GM12892 (cell line): ENCODE measurements at regions not wholly inside any gene's neighbourhood (a gene's known extent, or its start where the extent isn't known, plus 50 kb on each side); places are given as distances from the start of the nearest gene placed in this dataset.

ENCODE experiments used
- DNase-seq: peaks from one replicate; pipeline ENCODE4 v3.0.0; 2011; ENCODE audit not compliant: insufficient read length
- FAIRE-seq: peaks from 2 replicates; lab custom pipeline; 2011; peaks lifted over from hg19 to GRCh38; lab: Jason Lieb, UNC
- POLR2A ChIP-seq: IDR thresholded peaks from 2 replicates; pipeline ENCODE4 v1.6.1; 2011; ENCODE audit warnings: low read depth, low read length, control low read depth
- POLR2AphosphoS5 ChIP-seq: IDR thresholded peaks from 2 replicates; pipeline ENCODE4 v1.6.1; 2011; ENCODE audit warnings: low read depth, low read length, control low read depth
- TAF1 ChIP-seq: IDR thresholded peaks from 2 replicates; pipeline ENCODE4 v1.6.1; 2011; ENCODE audit warnings: low read depth, mild to moderate bottlenecking, control low read depth, low read length, borderline replicate concordance

- no peak for TF ChIP-seq POLR2AphosphoS5
Measured at GRCh38 chr5:120982351-120982750, 518.3 kb downstream of the PRR16 start.

GRCh38 chr5:120985526-120985925 is 521.4 kb downstream of the PRR16 start:
- FAIRE-seq, result no peak
- DNase-seq, result no peak
- TF ChIP-seq POLR2A (no peak), TAF1 (no peak), POLR2AphosphoS5 (no peak)

More at GRCh38 chr5:120982351-120982750, 518.3 kb downstream of the PRR16 start:
- no peak for FAIRE-seq
- no peak for DNase-seq

GRCh38 chr5:120988491-120988890 is 524.4 kb downstream of the PRR16 start:
- FAIRE-seq (no peak), DNase-seq (no peak)
- TF ChIP-seq TAF1 (no peak), POLR2A (no peak), POLR2AphosphoS5 (no peak)

- DNase-seq, result no peak
- no peak for FAIRE-seq
- TF ChIP-seq POLR2A (no peak), TAF1 (no peak), POLR2AphosphoS5 (no peak)
Measured at GRCh38 chr5:120988941-120989340, 524.8 kb downstream of the PRR16 start.

GRCh38 chr5:120991569-120991968 is 527.5 kb downstream of the PRR16 start:
- DNase-seq, result no peak
- no peak for FAIRE-seq
- TF ChIP-seq TAF1 (no peak), POLR2A (no peak), POLR2AphosphoS5 (no peak)

GRCh38 chr5:120994112-120994511 is 530.0 kb downstream of the PRR16 start:
- TF ChIP-seq POLR2A (no peak), POLR2AphosphoS5 (no peak), TAF1 (no peak)
- FAIRE-seq (no peak), DNase-seq (no peak)

- DNase-seq (no peak), FAIRE-seq (no peak)
- TF ChIP-seq POLR2AphosphoS5 (no peak), POLR2A (no peak), TAF1 (no peak)
Measured at GRCh38 chr5:120999550-120999949, 535.5 kb downstream of the PRR16 start.

GRCh38 chr5:121006217-121006616 is 542.1 kb downstream of the PRR16 start:
- TF ChIP-seq POLR2AphosphoS5 (no peak), TAF1 (no peak), POLR2A (no peak)
- no peak for DNase-seq
- no peak for FAIRE-seq

GRCh38 chr5:121008041-121008440 is 543.9 kb downstream of the PRR16 start:
- no peak for TF ChIP-seq POLR2A
- TF ChIP-seq TAF1, result no peak
- TF ChIP-seq POLR2AphosphoS5, result no peak
- DNase-seq (no peak), FAIRE-seq (no peak)

GRCh38 chr5:121009058-121009457 is 545.0 kb downstream of the PRR16 start:
- DNase-seq, result no peak
- TF ChIP-seq POLR2AphosphoS5 (no peak), TAF1 (no peak), POLR2A (no peak)
- no peak for FAIRE-seq

- DNase-seq (no peak), FAIRE-seq (no peak)
- TF ChIP-seq POLR2A (no peak), POLR2AphosphoS5 (no peak), TAF1 (no peak)
Measured at GRCh38 chr5:121018004-121018403, 553.9 kb downstream of the PRR16 start.

GRCh38 chr5:121019106-121019505 is 555.0 kb downstream of the PRR16 start:
- DNase-seq (no peak), FAIRE-seq (no peak)
- no peak for TF ChIP-seq POLR2AphosphoS5
- no peak for TF ChIP-seq POLR2A

GRCh38 chr5:121019734-121020133 is 555.6 kb downstream of the PRR16 start:
- DNase-seq, result no peak
- no peak for FAIRE-seq
- no peak for TF ChIP-seq POLR2AphosphoS5
- no peak for TF ChIP-seq TAF1
- no peak for TF ChIP-seq POLR2A
